CD4-positive, alpha-beta T cell (primary cell): ENCODE measurements at regions not wholly inside any gene's neighbourhood (a gene's known extent, or its start where the extent isn't known, plus 50 kb on each side); places are given as distances from the start of the nearest gene placed in this dataset.

Source experiments
- ATAC-seq: fragments of 200-7000 bp; cut with Tn5 transposase; one replicate; pipeline ENCODE4 v1.10.0; 2022; ENCODE audit warnings: mild to moderate bottlenecking; ENCODE audit not compliant: poor library complexity
- CTCF ChIA-PET: fragments of 350-600 bp; sonication (Branson Sonifier 250); formaldehyde crosslinking; loops from one replicate; lab custom pipeline; 2021; ENCODE audit warnings: antibody characterized with exemption, inconsistent platforms; lab: Charles Lee
- POLR2A ChIA-PET: fragments of 350-600 bp; sonication (Branson Sonifier 250); formaldehyde crosslinking; loops from one replicate; lab custom pipeline; 2021; ENCODE audit warnings: antibody characterized with exemption, inconsistent platforms; lab: Charles Lee
- DNase-seq, 14 experiments: peaks; one replicate each; pipeline ENCODE4 v3.0.0-alpha.2; 2013 to 2020; ENCODE audit warnings: mixed read lengths in 2 of 14
- H3K27ac ChIP-seq, 2 donors: one replicate each; pipeline versions ENCODE4 v1.5.1 to v1.7.0; 2013; ENCODE audit warnings: low read length in 2 of 2, low read depth in 1 of 2, mild to moderate bottlenecking in 1 of 2
- H3K27me3 ChIP-seq, 2 experiments: 1 replicate in 1 of 2; 2 replicates in 1 of 2; pipeline versions ENCODE4 v1.6.1 to v1.7.0; 2013; ENCODE audit warnings: low read length in 2 of 2, control low read depth in 1 of 2, mild to moderate bottlenecking in 1 of 2, moderate library complexity in 1 of 2; ENCODE audit not compliant: insufficient read depth in 2 of 2, control insufficient read depth in 1 of 2
- H3K36me3 ChIP-seq: one replicate; pipeline ENCODE4 v1.6.1; 2013; ENCODE audit warnings: low read length, control low read depth; ENCODE audit not compliant: insufficient read depth
- H3K4me1 ChIP-seq: one replicate; pipeline ENCODE4 v1.6.1; 2013; ENCODE audit warnings: low read length, control low read depth; ENCODE audit not compliant: insufficient read depth
- H3K4me3 ChIP-seq: one replicate; pipeline ENCODE4 v1.5.1; 2013; ENCODE audit warnings: mild to moderate bottlenecking, low read length, moderate library complexity
- H3K9me3 ChIP-seq, 2 experiments: 1 replicate in 1 of 2; 2 replicates in 1 of 2; pipeline versions ENCODE4 v1.6.1 to v1.7.0; 2013; ENCODE audit warnings: low read length in 2 of 2, mild to moderate bottlenecking in 2 of 2, control low read depth in 1 of 2, moderate library complexity in 1 of 2; ENCODE audit not compliant: control insufficient read depth in 1 of 2, insufficient read depth in 1 of 2
- H3K27ac Mint-ChIP-seq: one replicate; pipeline ENCODE4 v1.8.0; 2020; ENCODE audit warnings: mixed read lengths
- H3K27me3 Mint-ChIP-seq: one replicate; pipeline ENCODE4 v1.8.0; 2021; ENCODE audit warnings: mixed read lengths
- H3K36me3 Mint-ChIP-seq: one replicate; pipeline ENCODE4 v1.8.0; 2021; ENCODE audit warnings: low read depth, mixed read lengths
- H3K4me1 Mint-ChIP-seq: one replicate; pipeline ENCODE4 v1.8.0; 2021; ENCODE audit warnings: low read depth, mixed read lengths
- H3K4me3 Mint-ChIP-seq: one replicate; pipeline ENCODE4 v1.8.0; 2020; ENCODE audit warnings: mild to moderate bottlenecking, mixed read lengths
- H3K9me3 Mint-ChIP-seq: one replicate; pipeline ENCODE4 v1.8.0; 2020; ENCODE audit warnings: mixed read lengths
- CTCF ChIP-seq: fragments of 200-600 bp; IDR thresholded peaks from one replicate; pipeline ENCODE4 v1.8.0; 2022; ENCODE audit warnings: antibody characterized with exemption, mild to moderate bottlenecking
- intact Hi-C, 2 experiments: fragments of 100-400 bp; cut with DNase I in 1 of 2; cut with micrococcal nuclease in 1 of 2; formaldehyde crosslinking; loops; one replicate each; pipeline versions ENCODE4 v1.15.1 to v1.9.0; 2023 to 2025; cut with DNase I, micrococcal nuclease

DNA sequence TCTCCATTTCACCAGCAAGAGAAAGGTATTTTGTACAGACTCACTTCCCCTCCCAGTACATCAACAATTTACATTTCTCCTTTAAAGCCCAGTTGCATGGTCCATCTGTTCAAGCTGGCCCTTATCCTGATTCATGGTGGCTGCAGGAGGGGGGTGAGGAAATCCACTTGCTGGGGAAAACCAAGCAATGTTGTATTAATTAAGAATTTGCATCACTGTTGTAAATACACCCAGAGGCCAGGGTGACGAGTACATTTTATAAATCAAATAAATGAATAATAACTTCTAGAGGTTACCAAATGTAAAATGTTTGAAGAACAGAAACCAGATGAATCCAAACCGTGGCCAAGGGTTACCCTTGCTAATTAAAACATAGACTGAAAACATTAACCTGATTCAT is 395.9 kb upstream of the INTU start:
- CTCF ChIA-PET, result no interaction called here
- DNase-seq (no peak), ATAC-seq (no peak)
- no peaks in the 10 kb centered on the region for H3K36me3 Mint-ChIP-seq
- H3K27ac Mint-ChIP-seq, result no peak overlapping the region
- intact Hi-C loops, result no loop called here
- H3K4me3 Mint-ChIP-seq, result no peak overlapping the region
- Histone ChIP-seq H3K9me3 (no peaks in the 10 kb centered on the region), H3K27ac (no peak overlapping the region), H3K27me3 (no peaks in the 10 kb centered on the region), H3K4me1 (no peaks in the 10 kb centered on the region), H3K36me3 (no peaks in the 10 kb centered on the region), H3K4me3 (no peak overlapping the region)
- no peaks in the 10 kb centered on the region for H3K27me3 Mint-ChIP-seq
- H3K4me1 Mint-ChIP-seq, result no peaks in the 10 kb centered on the region
- POLR2A ChIA-PET, result no interaction called here
- H3K9me3 Mint-ChIP-seq, result peaks cover 10% of the 10 kb centered on the region
- TF ChIP-seq CTCF, result no peak

DNA sequence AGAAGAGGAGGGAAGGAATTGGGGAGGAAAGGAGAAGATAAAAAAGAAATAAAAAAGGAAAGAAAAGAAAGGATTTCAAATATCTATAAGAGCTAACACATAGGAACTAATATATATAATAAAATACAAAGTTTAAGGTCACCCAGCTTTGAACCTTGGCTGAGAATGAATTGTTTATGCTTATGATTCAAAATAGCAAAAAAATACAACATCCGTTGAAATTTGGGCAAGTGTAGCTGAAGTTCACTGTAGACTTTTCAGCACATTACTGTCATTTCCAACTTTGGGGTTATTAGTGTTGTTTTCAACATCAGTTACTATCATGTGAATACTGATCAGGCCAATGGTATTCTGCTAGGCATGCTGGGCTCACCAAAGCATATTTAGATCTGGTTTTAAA is 395.2 kb upstream of the INTU start:
- Mint-ChIP-seq H3K4me1 (no peaks in the 10 kb centered on the region), H3K27ac (no peak overlapping the region), H3K36me3 (no peaks in the 10 kb centered on the region), H3K9me3 (peaks cover 10% of the 10 kb centered on the region), H3K27me3 (no peaks in the 10 kb centered on the region), H3K4me3 (no peak overlapping the region)
- no peaks in the 10 kb centered on the region for H3K36me3 ChIP-seq
- ATAC-seq (no peak), DNase-seq (no peak)
- H3K4me3 ChIP-seq, result no peak overlapping the region
- H3K27ac ChIP-seq, result no peak overlapping the region
- peaks cover 0 to 3% of the 10 kb centered on the region in 2 experiments for H3K9me3 ChIP-seq
- intact Hi-C loops, result no loop called here
- POLR2A ChIA-PET, result no interaction called here
- TF ChIP-seq CTCF, result no peak
- H3K27me3 ChIP-seq, result no peaks in the 10 kb centered on the region
- no peaks in the 10 kb centered on the region for H3K4me1 ChIP-seq
- CTCF ChIA-PET, result no interaction called here

GRCh38 chr4:127238956-127239475 is 393.7 kb upstream of the INTU start:
- peaks cover 7% of the 10 kb centered on the region for H3K9me3 Mint-ChIP-seq
- ATAC-seq (no peak), DNase-seq (no peak)
- H3K36me3 Mint-ChIP-seq, result no peaks in the 10 kb centered on the region
- Histone ChIP-seq H3K36me3 (no peaks in the 10 kb centered on the region), H3K4me3 (no peak overlapping the region), H3K27ac (no peak overlapping the region), H3K4me1 (no peaks in the 10 kb centered on the region), H3K27me3 (no peaks in the 10 kb centered on the region), H3K9me3 (peaks cover 0 to 4% of the 10 kb centered on the region in 2 experiments)
- ChIA-PET POLR2A (no interaction called here), CTCF (no interaction called here)
- no peak overlapping the region for H3K27ac Mint-ChIP-seq
- H3K27me3 Mint-ChIP-seq, result no peaks in the 10 kb centered on the region
- intact Hi-C loops, result no loop called here
- TF ChIP-seq CTCF, result no peak
- H3K4me3 Mint-ChIP-seq, result no peak overlapping the region
- H3K4me1 Mint-ChIP-seq, result no peaks in the 10 kb centered on the region
